CD4-positive, alpha-beta T cell treated with Interleukin-1 beta for 1 hour (primary cell): ENCODE measurements at regions not wholly inside any gene's neighbourhood (a gene's known extent, or its start where the extent isn't known, plus 50 kb on each side); places are given as distances from the start of the nearest gene placed in this dataset.

Experiments used
- DNase-seq, 2 donors: peaks; one replicate each; pipeline ENCODE4 v3.0.0-alpha.2; 2020 to 2022

DNA sequence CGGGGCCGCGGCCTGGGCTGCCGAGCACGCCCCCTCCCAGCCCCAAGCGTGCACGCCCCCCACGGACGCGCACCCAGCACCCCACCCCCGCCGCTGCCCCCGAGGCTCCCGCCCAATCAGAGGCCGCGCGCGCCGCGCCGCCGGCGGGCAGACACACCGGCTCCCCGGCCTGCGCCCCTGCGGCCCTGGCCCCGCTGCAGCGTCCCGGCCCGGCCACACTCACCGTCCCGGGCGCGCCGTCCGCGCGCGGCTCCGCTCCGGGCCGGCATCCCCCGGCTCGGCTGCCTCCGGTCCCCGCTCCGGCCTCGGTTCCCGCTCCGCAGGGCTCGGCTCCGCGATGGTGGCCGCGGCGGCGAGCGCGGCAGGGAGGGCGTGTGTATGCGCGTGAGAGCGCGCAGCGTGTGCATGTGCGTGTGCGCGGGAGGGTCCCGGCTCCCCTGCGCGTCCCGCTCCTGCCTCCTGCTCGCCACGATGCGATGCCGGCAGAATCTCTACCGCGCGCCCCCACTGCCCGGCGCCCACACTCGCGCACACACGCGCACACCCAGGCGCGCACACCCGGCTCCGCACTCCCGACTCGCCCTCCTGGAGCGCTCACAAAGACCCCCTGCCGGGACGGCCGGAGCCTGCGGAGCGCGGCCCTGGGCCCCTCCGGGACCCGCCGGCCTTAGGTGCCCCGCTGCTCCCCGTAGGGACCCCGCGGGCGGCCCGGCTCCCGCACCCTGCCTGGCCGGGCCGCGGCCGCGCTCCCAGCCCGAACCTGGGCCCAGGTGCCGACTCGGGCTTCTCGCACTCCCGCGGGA, 186.5 kb upstream of the LINGO1 start:
- no peak for DNase-seq

DNA sequence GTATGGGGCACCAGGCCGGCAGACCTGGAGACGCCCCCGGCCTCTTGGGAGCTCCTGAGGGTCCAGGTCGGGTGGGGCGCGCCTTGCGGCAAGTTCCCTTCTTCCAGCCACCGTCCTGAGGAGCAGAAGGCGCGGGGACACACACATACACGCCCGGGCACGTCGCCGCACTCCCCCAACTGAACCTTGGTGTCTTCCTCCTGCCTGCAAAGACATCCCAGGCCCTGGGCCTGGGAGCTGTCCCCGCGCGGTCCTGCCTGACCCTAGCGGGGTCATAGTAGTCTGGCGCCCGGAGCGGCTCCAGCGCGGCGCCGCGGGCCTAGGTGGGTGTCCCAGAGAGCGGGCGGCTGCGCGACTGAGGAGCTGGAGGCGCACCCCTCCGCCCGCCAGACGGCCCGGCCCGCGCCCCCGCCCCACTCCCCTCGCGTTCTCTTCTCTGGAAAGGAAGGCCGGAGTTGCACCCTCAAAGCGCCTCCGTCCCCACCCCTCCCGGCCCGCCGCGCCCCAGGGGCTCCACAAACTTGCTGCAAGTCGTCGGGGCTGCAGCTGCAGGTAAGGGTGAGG, 185.9 kb upstream of the LINGO1 start:
- no peak for DNase-seq

DNA sequence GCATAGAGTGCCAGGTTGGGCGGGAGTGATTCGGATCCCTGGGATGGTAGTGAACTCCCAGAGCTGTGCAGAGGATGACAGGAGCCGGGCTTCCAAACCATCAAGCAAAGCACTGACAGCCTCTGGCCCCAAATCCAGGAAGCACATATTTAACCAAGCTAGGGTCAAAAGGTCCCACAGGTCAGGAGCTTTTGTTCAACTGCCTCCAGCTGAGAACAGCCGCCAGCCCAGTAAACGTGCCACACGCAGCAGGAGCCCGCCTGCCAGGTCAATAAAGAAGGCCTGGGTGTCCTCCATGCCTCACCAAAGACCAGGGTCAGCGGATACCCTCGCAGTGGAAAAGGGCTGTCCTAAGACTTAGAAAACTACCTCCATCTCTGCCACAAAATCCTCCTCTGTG, 184.7 kb upstream of the LINGO1 start:
- DNase-seq = no peak

DNA sequence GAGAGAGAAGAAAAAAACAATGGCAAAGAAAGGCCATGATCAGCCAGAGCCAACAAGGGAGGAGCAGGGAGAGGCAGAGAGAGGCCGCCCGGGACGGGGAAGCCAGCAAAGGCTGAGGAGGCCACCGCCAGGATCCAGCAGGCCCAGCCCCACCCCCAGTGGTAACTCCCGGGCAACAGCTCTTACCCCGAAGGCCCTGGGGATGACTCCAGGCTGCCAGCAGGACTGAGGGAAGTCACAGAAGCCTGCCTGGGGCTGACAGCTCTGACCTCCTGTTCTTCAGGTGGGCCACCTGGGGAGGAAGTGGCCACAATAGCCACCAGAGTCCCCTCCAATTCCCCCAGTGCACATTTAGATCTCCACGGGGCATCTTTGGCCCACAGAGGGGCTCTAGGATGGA, 184.3 kb upstream of the LINGO1 start:
- DNase-seq = no peak

DNA sequence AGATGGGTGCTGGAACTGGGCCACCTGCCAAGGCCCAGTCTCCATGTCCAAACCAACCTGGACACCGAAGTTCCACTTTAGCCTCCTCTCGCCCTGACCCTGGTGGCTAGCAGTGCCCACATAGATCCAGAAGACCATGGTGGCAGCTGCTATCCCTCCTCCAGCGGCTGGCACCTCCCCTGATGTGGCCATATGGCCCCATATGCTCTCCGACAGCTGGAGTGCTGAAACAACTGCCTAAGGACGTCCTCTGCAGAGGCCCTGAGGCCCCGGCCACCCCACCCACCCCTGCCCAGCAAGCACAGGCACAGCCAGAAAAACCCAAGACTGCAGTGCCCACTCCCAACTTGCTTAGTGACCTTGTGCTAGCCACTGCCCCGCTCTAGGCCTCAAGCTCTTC, 182.3 kb upstream of the LINGO1 start:
- DNase-seq = no peak

DNA sequence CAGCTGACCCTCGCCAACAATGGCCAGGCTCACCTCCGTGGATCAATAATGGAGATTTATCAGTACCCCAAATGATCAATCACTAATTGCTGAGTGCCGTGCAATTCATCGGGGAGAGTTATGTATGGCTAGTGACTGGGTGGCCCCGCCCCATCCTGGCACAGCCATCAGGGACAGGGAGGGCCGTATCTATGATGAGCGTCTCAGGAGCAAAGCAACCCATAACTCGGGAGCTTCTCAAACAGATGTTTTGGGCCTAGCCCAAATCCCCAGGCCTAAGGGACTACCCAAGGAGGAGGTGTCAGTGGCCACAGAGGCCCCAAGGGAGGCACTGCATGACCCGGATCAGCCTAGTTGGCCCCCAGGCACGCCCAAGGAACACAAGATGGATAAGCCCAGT, 180.0 kb upstream of the LINGO1 start:
- no peak for DNase-seq

DNA sequence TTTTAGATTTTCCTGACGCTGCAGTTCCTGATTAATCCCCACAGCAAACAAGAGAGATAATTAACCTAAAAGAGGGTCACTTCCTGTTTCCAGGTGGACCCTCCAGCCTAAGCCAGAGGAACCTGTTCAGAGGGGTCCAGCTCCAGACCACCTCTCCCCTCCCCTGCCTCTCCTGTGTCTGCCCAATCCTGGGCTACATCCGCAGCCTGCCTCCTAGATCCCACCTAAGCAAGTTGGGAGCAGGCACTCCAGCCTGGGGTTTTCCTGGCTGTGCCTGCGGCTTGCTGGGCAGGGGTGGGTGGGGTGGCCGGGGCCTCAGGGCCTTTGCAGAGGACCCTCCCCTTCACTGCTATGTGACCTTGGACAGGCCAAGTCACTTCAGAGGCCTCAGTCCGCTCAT, 178.6 kb upstream of the LINGO1 start:
- DNase-seq = no peak

DNA sequence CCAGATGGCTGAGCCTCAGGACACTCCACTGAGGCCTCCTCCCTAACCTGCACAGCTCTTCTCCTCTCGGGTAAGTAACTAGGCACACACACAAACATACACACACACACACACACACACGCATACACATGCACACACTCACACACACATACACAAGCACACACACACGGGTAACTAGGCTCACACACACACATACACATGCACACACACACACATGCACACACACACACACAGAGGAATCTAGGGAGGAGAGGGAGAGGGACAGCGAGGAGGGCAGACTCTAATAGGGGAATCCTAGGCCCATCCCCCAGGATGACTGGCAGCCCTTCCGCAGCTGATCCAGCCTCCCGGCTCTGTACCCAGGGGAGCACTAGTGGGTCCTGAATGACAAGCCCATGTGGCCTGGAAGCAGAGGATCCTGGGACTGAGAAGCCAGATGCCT, 177.4 kb upstream of the LINGO1 start:
- DNase-seq = no peak

DNA sequence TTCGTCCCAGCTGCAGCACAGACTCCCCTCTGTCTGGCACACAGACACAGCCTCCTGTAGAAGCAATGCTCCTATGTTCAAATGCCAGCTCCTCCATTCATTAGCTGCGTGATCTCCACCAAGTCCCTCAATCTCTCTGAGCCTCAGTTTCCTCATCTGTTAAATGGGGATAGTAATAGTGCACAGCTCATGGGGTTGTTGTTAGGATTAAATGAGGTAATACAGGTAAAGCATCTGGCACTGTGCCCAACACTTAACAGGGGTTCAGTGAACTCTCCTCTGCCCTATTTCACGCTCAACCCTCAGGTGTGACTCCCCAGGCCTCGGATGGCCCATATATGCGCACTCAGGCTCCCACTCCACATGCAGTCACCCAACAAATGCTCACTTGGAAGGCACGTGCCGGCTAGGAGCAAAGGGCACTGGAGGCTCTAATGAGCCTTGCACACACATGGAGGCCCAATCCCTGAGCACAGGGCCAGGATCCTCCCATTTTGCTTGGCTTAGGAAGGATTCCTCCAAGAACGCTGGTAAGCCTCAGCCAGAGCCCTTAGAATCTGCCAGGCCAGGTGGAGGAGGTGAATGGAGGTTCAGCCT, 176.0 kb upstream of the LINGO1 start:
- no peak for DNase-seq

DNA sequence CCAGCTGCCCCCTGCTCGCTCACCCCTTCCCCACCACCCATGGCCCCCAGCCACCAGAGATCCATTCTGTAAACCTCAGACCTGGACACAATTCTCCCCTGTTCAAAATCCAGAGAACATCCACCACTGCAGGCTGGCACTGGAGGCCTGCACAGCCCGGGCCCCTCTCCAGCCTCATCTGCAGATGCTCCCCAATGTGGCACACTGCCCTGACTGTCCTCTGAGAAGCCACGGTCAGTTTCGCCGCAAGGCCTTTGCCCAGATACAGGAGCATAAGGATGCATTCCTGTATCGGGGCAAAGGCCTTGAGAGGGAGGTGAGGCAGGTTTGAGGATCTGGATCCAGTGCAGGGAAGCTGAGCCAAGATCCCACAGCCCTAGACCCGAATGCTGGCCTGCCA, 175.4 kb upstream of the LINGO1 start:
- no peak for DNase-seq

DNA sequence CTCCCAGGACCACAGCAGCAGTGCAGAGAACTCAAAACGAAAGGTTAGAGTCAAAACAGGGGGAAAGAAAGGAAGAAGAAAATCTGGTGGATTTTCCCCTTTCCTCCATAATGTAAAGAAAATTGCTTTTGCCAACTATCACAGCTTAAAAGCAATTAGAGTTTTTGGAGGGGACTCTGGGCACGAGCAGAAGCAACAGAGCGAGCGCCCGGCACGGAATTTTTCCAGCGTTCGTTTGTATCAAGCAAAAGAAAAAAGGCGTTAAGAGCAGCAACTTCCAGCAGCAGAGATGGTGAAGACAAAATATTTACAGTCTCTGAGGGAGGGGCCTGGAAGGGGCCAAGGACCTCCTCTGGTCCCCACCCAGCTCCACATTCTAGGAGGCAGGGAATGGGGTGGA, 174.9 kb upstream of the LINGO1 start:
- no peak for DNase-seq

DNA sequence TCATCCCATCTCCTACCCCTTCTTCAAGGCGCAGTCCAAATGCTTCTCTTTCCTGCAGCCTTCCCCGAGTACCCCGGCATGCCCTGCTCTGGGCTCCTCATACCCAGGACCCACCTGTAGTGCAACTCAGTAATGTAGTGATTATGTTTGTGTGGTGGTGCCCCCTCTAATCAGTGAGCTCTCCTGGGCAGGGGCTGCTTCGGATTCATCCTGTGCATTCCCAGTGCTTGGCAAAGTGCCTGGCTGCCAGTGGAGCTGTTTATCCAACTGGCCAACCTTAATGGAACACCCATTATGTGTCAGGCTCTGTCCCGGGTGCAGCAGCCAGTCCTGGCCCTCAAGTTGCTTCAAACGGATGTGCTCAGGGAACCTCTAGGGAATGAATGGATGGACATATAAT, 174.4 kb upstream of the LINGO1 start:
- DNase-seq = no peak

DNA sequence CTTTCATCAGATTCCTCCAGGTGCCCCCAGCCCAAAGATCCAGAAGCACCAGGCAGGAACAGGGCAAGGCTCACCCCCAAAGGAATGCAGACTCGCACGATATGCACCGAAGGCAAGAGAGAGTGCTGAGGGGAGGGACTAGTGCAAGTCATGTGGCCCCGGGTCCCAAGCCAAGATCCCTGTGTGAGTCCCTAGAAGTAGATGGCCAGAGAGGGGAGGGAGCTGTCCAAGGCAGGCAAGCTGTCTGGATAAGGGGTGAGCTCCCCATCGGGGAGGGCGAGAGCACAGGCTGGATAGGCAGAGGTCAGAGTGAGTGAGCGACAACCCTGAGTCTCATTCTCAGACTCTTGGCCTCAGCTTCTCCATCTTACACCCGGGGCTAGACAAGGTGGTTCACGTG, 171.5 kb upstream of the LINGO1 start:
- DNase-seq = no peak

DNA sequence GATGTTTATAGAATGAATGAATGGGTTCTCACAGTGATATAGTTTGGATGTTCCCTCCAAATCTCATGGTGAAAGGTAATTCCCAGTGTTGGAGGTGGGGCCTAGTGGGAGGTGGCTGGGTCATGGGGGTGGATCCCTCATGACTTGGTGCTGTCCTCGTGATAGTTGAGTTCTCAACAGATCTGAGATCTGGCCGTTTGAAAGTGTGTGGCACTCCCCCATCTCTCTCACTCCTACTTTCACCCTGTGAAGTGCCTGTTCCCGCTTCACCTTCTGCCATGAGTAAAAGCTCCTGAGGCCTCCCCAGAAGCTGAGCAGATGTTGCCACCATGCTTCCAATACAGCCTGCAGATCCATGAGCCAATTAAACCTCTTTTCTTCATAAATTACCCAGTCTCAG, 170.8 kb upstream of the LINGO1 start:
- DNase-seq = no peak

DNA sequence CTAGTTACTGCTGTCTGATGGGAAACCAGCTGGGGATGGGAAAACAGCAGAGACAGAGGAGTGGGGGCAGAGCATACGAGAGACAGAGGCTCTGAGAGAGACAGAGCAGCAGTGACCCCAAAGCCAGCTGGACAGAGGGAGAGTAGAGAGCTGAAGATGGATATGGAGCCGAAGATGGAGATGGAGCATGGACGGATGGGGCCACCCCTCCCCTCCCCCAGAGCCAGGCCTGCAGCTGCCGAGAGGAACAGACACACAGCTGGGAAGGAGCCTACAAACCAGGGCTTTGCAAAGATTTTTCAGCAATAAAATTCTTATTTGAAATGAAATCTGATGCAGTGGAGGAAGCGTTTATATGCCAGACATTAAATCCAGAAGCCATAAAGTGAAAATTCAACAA, 167.6 kb upstream of the LINGO1 start:
- no peak for DNase-seq

DNA sequence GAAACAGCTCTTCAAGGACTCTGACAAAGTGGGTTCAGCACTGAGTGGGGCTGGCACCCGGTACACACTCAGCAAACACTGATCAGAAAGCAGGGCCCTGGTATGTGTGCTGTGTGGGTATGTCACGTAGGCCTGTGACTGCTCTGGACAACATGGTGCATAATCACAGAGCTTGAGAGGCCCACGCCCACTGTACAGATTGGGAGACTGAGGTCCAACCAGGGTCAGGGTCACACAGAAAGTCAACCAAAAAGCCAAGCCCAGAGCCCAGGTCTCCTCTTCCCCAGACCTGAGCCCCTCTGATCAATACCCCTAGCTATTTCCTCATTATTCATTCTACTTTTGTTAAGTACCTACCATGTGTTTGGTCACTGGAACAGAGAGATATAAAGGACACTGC, 166.1 kb upstream of the LINGO1 start:
- no peak for DNase-seq

DNA sequence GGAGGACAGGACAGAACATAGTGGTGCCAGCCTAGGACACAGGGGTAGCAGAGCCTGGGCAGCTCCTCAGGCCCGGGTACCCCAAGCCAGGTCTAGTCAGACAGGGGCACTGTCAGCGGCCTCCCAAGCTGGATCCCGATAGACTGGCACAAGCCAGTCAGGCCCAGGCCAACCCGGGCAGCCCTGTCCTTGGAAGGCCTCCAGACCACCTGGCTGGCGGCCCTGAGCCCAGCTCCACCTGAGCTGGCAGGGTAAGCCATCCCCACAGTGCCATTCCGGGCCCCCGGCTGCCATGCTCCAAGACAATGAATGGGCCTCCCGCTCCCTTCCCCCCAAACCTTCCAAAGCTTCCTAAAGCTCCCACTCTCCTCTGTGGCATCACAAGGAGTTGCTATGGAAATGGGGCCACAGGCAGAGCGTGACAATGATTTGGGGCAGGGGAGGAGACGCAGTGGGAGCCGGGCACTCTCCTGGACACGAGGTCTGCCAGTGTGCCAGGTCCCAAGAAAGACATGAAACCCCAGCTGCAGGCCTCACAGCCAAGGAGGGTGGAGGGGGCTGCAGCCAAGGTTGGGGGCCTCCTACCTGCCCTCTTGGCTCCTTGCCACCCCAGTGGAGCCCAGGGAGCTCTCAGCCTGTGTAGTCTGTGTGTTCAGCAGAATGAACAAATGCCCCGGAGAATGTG, 165.6 kb upstream of the LINGO1 start:
- DNase-seq = no peak

DNA sequence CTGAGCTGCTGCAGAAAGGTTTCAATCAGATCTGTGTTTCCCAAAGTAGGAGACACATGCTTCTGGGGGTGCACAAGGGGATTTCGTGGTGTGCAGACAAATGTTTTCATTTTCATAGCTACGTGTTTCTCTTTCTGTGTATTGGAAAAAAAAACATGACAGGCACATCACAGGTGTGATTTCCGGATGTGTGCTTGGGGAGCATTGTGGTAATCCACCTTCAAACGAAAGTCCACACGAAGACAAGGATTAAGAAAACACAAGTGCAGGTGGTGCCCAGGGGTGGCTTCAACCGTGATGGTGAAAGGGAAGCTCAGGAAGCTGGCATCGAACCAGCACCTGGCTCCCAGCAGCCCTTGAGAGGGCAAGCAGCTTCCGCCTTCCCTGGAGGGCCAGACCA, 164.6 kb upstream of the LINGO1 start:
- DNase-seq = no peak

DNA sequence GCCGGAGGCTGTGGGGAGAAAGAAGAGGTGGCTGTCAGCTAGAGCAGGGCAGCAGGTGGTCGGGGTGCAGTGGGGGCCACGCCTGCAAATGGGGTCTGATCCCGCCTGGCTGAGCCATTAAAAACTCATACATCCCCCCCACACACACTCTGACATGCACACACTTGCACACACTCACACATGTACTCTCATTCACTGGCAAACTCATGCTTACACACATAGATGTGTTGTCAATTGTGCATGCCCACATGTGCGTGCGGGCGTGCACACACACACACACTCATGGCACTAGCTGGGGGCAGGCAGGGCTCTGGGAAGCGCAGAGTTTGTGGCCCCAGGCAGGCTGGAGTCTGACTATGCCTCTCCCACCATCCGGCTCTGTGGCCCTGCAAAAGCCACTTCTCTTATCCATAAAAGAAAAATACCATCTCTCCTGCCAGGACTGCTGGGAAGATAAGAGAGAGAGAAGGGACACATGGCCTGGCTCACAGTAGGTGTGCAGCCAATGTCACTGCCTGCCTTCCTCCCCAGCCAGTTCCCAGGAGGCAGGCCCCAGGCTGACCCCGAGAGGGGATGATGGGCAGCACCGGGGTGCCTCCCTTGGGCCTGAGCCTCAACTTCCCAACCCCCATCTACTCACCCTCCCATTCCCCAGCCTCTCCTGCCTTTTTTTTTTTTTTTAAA, 163.5 kb upstream of the LINGO1 start:
- no peak for DNase-seq

DNA sequence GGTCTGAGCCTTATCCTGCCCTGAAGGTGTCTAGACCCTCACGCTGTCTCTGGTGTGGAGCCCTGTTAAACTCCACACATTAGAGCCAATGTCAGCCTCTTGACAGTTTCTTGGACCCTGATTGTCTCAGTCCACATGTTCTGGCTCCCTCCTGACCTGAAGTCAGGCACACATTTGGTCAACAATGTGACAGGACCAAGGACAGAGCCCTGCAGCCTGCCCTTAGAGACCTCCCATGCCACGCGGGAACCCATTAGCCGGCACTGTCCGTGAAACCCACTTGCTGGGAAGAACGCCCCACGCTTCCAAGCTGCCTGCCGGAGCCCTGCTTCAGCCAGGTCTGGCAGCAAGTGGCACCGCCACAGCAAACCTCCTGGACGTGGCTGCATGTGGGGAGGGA, 162.7 kb upstream of the LINGO1 start:
- no peak for DNase-seq

DNA sequence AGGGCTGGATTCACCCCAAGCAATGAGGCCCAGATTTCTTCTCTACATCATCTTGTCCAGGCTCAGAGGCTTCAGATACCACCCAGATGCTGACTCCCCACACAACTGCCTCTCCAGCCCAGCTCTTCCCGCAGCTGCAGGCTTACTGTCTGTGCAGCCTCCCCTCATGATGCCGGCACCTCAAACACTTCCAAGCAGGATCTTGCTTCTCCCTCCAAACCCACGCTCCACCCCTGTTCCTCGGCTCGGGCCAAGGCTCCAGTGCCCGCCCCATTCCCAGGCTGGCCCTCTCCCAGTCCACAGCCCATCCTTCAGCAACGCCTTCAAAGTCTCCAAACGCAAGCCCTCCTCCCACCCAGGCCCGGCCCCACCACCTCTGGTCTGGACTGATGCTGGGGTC, 159.2 kb upstream of the LINGO1 start:
- DNase-seq = no peak

DNA sequence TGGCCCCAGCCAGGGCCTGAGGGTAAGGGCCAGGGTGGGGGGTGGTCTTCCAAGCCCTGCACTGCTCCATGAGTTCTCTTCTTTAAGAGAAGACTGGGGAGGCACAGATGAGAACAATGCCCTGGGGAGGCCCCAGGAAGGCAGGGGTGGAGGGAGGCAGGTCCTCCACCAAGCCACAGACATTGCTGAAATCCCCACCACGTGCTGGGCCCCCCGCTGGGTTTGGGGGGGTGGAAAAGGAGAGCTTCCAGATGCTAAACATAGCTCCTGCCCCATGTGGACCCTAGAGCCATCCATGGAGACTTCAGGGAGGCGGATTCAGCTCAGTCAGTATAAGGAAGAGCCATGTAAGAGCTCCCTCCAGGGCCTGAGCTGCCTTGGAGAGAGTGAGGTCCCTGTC, 157.8 kb upstream of the LINGO1 start:
- DNase-seq = no peak

DNA sequence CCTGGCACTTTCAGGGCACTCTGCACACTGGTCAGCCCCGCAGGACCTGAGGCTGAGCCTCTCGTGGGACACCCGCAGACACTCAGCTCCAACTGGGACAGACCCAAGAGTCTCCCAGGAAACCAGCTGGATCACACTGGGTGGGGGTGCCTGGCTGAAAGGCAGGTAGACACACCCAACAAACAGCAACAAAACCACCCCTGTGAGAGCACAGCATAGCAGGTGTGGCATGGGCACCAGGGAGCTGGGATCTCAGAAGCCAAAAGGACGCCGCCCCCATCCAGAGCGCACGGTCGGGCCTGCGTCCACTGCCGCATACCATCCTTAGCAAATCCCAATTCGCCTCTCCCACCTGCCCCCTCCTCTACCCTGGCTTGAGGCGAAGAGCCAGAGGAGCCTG, 154.2 kb upstream of the LINGO1 start:
- DNase-seq = no peak
